Uterus (tissue), 3 donors: ENCODE measurements at regions not wholly inside any gene's neighbourhood (a gene's known extent, or its start where the extent isn't known, plus 50 kb on each side); places are given as distances from the start of the nearest gene placed in this dataset.

Experiments used
- DNase-seq, 2 donors: peaks; one replicate each; pipeline ENCODE4 v3.0.0-alpha.2; 2019 to 2020
- H3K27ac ChIP-seq, 2 donors: fragments of 200-600 bp; sonication (generic); 1 replicate in 1 of 2; 2 replicates in 1 of 2; pipeline ENCODE4 v1.5.1; 2016 to 2018
- H3K27me3 ChIP-seq, 2 donors: fragments of 200-600 bp; sonication (generic); one replicate each; pipeline ENCODE4 v1.5.1; 2018 to 2019; ENCODE audit warnings: control low read depth in 1 of 2
- H3K36me3 ChIP-seq, 2 donors: fragments of 200-600 bp; sonication (generic); one replicate each; pipeline ENCODE4 v1.5.1; 2019; ENCODE audit warnings: control low read depth in 1 of 2
- H3K4me1 ChIP-seq, 2 donors: fragments of 200-600 bp; sonication (generic); one replicate each; pipeline ENCODE4 v1.5.1; 2018 to 2019; ENCODE audit warnings: control low read depth in 1 of 2
- H3K4me3 ChIP-seq, 2 donors: fragments of 200-600 bp; sonication (generic); 1 replicate in 1 of 2; 2 replicates in 1 of 2; pipeline ENCODE4 v1.5.1; 2018 to 2019; ENCODE audit warnings: mild to moderate bottlenecking in 1 of 2
- H3K9me3 ChIP-seq, 2 donors: fragments of 200-600 bp; sonication (generic); one replicate each; pipeline ENCODE4 v1.5.1; 2019; ENCODE audit warnings: control low read depth in 1 of 2
- POLR2A ChIP-seq, 2 donors: fragments of 450-650 bp; IDR thresholded peaks; one replicate each; pipeline ENCODE4 v1.6.1; 2016; ENCODE audit warnings: antibody characterized with exemption in 2 of 2, mild to moderate bottlenecking in 1 of 2, moderate library complexity in 1 of 2
- intact Hi-C: fragments of 100-400 bp; cut with DNase I; formaldehyde crosslinking; loops from one replicate; pipeline ENCODE4 v1.15.1; 2023; ENCODE audit warnings: low total_unique reads
- TF ChIP-seq, protein P1 (sequence below), 4 experiments: fragments of 200-600 bp in 2 of 4; fragments of 450-650 bp in 2 of 4; sonication (generic) in 2 of 4; IDR thresholded peaks; one replicate each; pipeline ENCODE4 v1.5.1; 2016 to 2019; ENCODE audit warnings: antibody characterized with exemption in 4 of 4, mild to moderate bottlenecking in 2 of 4, moderate library complexity in 1 of 4
- donor health status: DM: yes; HTN: yes; CAD: no.

DNA sequence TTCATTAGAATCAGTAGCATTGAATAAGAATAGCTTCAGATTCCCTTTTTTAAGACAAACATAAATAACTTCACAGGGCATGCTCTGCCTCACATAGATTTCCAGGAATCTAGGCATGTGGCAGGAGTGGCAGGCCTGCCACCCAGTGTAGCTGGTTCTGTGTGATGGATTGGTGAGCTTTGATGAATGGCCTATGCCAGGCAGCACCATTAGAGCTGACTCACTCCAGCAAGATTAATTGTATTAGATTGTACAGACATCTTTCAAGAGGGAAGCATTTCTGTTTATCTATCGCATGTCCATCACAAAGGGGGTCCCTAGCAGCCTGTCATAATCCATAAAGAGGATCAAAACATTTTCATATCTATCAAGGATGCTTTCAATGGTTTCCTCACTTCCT is 71.9 kb downstream of the NAA11 start:
- intact Hi-C loops, result no loop called here
- TF ChIP-seq POLR2A (IDR thresholded peaks at IDR 0.05), result no peak
- TF ChIP-seq, protein P1, sequence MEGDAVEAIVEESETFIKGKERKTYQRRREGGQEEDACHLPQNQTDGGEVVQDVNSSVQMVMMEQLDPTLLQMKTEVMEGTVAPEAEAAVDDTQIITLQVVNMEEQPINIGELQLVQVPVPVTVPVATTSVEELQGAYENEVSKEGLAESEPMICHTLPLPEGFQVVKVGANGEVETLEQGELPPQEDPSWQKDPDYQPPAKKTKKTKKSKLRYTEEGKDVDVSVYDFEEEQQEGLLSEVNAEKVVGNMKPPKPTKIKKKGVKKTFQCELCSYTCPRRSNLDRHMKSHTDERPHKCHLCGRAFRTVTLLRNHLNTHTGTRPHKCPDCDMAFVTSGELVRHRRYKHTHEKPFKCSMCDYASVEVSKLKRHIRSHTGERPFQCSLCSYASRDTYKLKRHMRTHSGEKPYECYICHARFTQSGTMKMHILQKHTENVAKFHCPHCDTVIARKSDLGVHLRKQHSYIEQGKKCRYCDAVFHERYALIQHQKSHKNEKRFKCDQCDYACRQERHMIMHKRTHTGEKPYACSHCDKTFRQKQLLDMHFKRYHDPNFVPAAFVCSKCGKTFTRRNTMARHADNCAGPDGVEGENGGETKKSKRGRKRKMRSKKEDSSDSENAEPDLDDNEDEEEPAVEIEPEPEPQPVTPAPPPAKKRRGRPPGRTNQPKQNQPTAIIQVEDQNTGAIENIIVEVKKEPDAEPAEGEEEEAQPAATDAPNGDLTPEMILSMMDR (IDR thresholded peaks at IDR 0.05), result no peak

DNA sequence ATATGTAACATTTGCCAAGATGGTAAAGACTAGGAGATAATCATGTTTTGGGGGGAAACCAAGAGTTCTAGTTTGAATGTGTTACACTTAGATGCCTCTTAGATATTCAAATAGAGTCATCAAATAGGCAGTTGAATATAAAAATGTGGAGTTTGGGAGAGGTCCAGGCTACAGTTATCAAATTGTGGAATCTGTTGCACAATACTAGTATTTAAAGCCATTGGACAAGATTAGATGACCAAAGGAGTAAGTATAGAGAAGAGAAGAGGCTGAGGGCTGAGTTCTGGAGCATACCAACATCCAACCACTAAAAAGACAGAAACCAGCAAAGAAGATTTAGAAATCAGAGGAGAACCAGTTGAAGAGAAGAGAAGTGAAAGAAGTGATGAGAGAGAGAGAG is 72.7 kb downstream of the NAA11 start:
- Histone ChIP-seq H3K4me1 (no peaks in the 10 kb centered on the region), H3K27ac (no peak overlapping the region), H3K27me3 (no peaks in the 10 kb centered on the region), H3K4me3 (no peak overlapping the region), H3K36me3 (no peaks in the 10 kb centered on the region), H3K9me3 (no peaks in the 10 kb centered on the region)
- DNase-seq, result no peak
- TF ChIP-seq POLR2A (IDR thresholded peaks at IDR 0.05), result no peak
- TF ChIP-seq, protein P1 (IDR thresholded peaks at IDR 0.05), result no peak
- intact Hi-C loops, result no loop called here

More for the DNA sequence above, 71.9 kb downstream of the NAA11 start:
- H3K4me1 ChIP-seq, result no peaks in the 10 kb centered on the region
- DNase-seq, result no peak
- no peaks in the 10 kb centered on the region for H3K27me3 ChIP-seq
- no peaks in the 10 kb centered on the region for H3K36me3 ChIP-seq
- no peaks in the 10 kb centered on the region for H3K9me3 ChIP-seq
- no peak overlapping the region for H3K27ac ChIP-seq
- H3K4me3 ChIP-seq, result no peak overlapping the region

DNA sequence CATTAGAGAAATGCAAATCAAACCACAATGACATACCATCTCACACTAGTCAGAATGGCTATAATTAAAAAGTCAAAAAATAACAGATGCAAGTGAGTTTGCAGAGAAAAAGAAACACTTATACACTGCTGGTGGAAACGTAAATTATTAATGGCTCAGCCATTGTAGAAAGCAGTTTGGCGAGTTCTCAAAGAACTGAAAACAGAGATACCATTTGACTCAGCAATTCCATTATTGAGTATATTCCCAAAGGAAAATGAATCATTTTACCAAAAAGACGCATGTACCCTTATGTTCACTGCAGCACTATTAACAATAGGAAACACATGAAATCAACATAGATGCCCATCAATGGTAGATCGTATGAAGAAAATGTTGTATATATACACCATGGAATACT is 75.0 kb downstream of the NAA11 start:
- no peaks in the 10 kb centered on the region for H3K36me3 ChIP-seq
- H3K27ac ChIP-seq, result no peak overlapping the region
- no peaks in the 10 kb centered on the region for H3K9me3 ChIP-seq
- intact Hi-C loops, result no loop called here
- TF ChIP-seq, protein P1 (IDR thresholded peaks at IDR 0.05), result no peak
- TF ChIP-seq POLR2A (IDR thresholded peaks at IDR 0.05), result no peak
- no peak for DNase-seq
- H3K4me3 ChIP-seq, result no peak overlapping the region
- no peaks in the 10 kb centered on the region for H3K27me3 ChIP-seq
- no peaks in the 10 kb centered on the region for H3K4me1 ChIP-seq

DNA sequence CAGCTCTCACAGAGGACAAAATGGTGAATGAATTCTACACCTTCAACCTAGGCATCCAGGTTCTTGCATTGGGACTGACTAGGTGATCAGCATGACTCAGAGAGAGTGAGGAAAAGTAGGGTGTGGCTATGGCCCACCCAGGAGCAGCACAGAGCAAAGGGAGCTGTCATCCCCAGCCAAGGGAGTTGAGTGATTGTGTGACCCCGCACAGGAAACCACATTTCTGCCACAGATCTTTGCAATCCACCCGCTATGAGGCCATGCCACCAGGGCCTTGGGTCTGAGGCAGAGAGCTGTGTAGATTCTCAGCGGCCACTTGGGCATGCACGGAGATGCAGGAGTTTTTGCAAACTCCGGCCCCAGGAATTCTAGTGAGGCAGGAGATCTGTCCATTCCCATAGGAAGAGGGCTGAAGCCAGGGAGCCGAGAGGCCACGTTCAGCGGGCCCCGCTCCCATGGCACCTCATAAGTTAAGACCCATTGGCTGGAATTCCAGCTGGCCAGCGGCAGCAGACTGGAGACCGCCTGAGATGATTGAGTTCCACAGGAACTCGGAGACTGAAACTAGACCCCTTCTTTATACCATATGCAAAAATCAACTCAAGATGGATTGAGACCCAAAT is 75.9 kb downstream of the NAA11 start:
- Histone ChIP-seq H3K36me3 (no peaks in the 10 kb centered on the region), H3K27ac (no peak overlapping the region), H3K4me3 (no peak overlapping the region), H3K4me1 (no peaks in the 10 kb centered on the region), H3K27me3 (no peaks in the 10 kb centered on the region), H3K9me3 (no peaks in the 10 kb centered on the region)
- intact Hi-C loops, result no loop called here
- no peak for DNase-seq
- TF ChIP-seq, protein P1 (IDR thresholded peaks at IDR 0.05), result no peak
- no peak for TF ChIP-seq POLR2A (IDR thresholded peaks at IDR 0.05)

DNA sequence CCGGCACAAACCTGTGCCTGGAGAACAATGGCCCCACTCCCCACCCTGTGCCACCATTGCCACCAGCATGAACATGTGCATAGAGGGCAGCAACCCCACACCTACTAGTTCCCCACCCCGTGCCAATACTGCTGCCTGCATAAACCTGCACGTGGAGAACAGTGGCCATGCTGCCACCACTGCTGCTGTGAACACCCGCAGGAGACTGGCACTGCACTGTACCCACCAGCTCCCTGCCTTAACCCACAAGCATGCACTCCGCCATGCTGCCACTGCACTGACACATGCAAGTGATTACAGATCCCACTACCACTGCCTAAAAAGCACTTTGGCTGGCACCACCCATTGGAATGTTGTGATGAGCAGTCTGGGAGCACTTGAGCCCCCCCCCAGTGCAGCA is 77.3 kb downstream of the NAA11 start:
- Histone ChIP-seq H3K36me3 (no peaks in the 10 kb centered on the region), H3K27ac (no peak overlapping the region), H3K27me3 (no peaks in the 10 kb centered on the region), H3K4me3 (no peak overlapping the region), H3K9me3 (no peaks in the 10 kb centered on the region), H3K4me1 (no peaks in the 10 kb centered on the region)
- intact Hi-C loops, result no loop called here
- TF ChIP-seq, protein P1 (IDR thresholded peaks at IDR 0.05), result no peak
- no peak for TF ChIP-seq POLR2A (IDR thresholded peaks at IDR 0.05)
- DNase-seq, result no peak
